OCI-LY1 (cell line): ENCODE measurements at regions not wholly inside any gene's neighbourhood (a gene's known extent, or its start where the extent isn't known, plus 50 kb on each side); places are given as distances from the start of the nearest gene placed in this dataset.

Experiments
- H2AFZ ChIP-seq: fragments of 200-600 bp; sonication (generic), shearing (Covaris generic); 2 replicates; pipeline ENCODE4 v1.6.0; 2014; ENCODE audit warnings: antibody characterized with exemption, mild to moderate bottlenecking, low read length
- H3F3A ChIP-seq: fragments of 200-600 bp; sonication (generic), shearing (Covaris generic); 2 replicates; pipeline ENCODE4 v1.6.0; 2014; ENCODE audit warnings: mild to moderate bottlenecking, antibody characterized with exemption, low read length, moderate library complexity; ENCODE audit not compliant: insufficient read depth
- H3K27ac ChIP-seq: fragments of 200-600 bp; sonication (generic); 2 replicates; pipeline ENCODE4 v1.5.1; 2014; ENCODE audit warnings: low read length, mixed run types, mild to moderate bottlenecking, low read depth; ENCODE audit not compliant: poor library complexity, severe bottlenecking
- H3K27me3 ChIP-seq: fragments of 200-600 bp; sonication (generic); 2 replicates; pipeline ENCODE4 v1.6.0; 2014; ENCODE audit warnings: antibody characterized with exemption, mild to moderate bottlenecking, low read length, moderate library complexity; ENCODE audit not compliant: insufficient read depth
- H3K36me3 ChIP-seq: fragments of 200-600 bp; sonication (generic); 2 replicates; pipeline ENCODE4 v1.6.1; 2014; ENCODE audit warnings: mild to moderate bottlenecking, antibody characterized with exemption, low read length, moderate library complexity, mixed read lengths; ENCODE audit not compliant: insufficient read depth
- H3K4me1 ChIP-seq: fragments of 200-600 bp; sonication (generic); 2 replicates; pipeline ENCODE4 v1.5.1; 2014; ENCODE audit warnings: mild to moderate bottlenecking, low read length, moderate library complexity; ENCODE audit not compliant: insufficient read depth, severe bottlenecking
- H3K4me2 ChIP-seq: fragments of 200-600 bp; sonication (generic), shearing (Covaris generic); 2 replicates; pipeline ENCODE4 v1.6.1; 2014; ENCODE audit warnings: low read length
- H3K4me3 ChIP-seq: fragments of 200-600 bp; sonication (generic); 2 replicates; pipeline ENCODE4 v1.5.1; 2014; ENCODE audit warnings: low read length, low read depth, mild to moderate bottlenecking, mixed read lengths; ENCODE audit not compliant: poor library complexity, severe bottlenecking
- H3K79me2 ChIP-seq: fragments of 200-600 bp; shearing (Covaris generic); 2 replicates; pipeline ENCODE4 v1.6.1; 2016; ENCODE audit warnings: mixed run types, low read length, mixed read lengths; ENCODE audit not compliant: insufficient read depth
- H3K9ac ChIP-seq: fragments of 200-600 bp; sonication (generic), shearing (Covaris generic); 2 replicates; pipeline ENCODE4 v1.6.1; 2014; ENCODE audit warnings: mild to moderate bottlenecking, low read length, mixed read lengths
- H3K9me2 ChIP-seq: fragments of 200-600 bp; sonication (generic), shearing (Covaris generic); 2 replicates; pipeline ENCODE4 v1.6.1; 2014; ENCODE audit warnings: low read depth, mild to moderate bottlenecking, low read length, mixed read lengths
- H3K9me3 ChIP-seq: fragments of 200-600 bp; shearing (Covaris generic); 2 replicates; pipeline ENCODE4 v1.6.1; 2014; ENCODE audit warnings: low read length, mixed read lengths
- H4K20me1 ChIP-seq: fragments of 200-600 bp; sonication (generic), shearing (Covaris generic); 2 replicates; pipeline ENCODE4 v1.6.0; 2016; ENCODE audit warnings: mild to moderate bottlenecking, low read length; ENCODE audit not compliant: insufficient read depth
- CTCF ChIP-seq: fragments of 200-600 bp; sonication (generic), shearing (Covaris generic); IDR thresholded peaks from 2 replicates; pipeline ENCODE4 v1.5.1; 2017; ENCODE audit warnings: mild to moderate bottlenecking, antibody characterized with exemption, low read length, moderate library complexity, mixed read lengths
- EZH2 ChIP-seq: fragments of 200-600 bp; sonication (generic), shearing (Covaris generic); IDR thresholded peaks from 2 replicates; pipeline ENCODE4 v1.8.0; 2017; ENCODE audit warnings: borderline replicate concordance, mixed run types, mild to moderate bottlenecking, antibody characterized with exemption, low read length, moderate library complexity, mixed read lengths

DNA sequence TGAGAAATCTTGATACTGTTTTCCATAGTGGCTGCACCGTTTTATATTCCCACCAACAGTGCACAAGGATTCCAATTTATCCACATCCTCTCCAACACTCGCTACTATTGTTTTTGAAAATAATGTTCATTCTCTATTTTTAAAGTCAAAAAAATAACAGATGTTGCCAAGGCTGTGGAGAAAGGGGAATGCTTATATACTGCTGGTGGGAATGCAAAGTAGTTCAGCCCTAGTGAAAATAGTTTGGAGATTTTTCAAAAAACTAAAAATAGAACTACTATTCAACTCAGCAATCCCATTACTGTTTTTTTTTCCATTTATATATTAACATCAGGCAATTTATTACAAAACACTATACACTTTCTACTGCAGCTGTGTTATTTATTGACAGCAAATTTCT is 208.7 kb downstream of the CBLL2 start:
- Histone ChIP-seq H3K4me2 (no peak overlapping the region), H3K79me2 (no peaks in the 10 kb centered on the region), H3F3A (no peaks in the 10 kb centered on the region), H2AFZ (no peak overlapping the region), H3K27ac (no peak overlapping the region), H3K36me3 (no peaks in the 10 kb centered on the region), H3K9me3 (no peaks in the 10 kb centered on the region), H3K9ac (no peak overlapping the region), H4K20me1 (no peaks in the 10 kb centered on the region), H3K4me1 (no peaks in the 10 kb centered on the region), H3K27me3 (no peaks in the 10 kb centered on the region), H3K4me3 (no peak overlapping the region), H3K9me2 (no peaks in the 10 kb centered on the region)
- no peak for TF ChIP-seq EZH2
- no peak for TF ChIP-seq CTCF

GRCh38 chrX:22486296-22486695 is 213.6 kb downstream of the CBLL2 start:
- no peaks in the 10 kb centered on the region for H3K36me3 ChIP-seq
- no peaks in the 10 kb centered on the region for H3F3A ChIP-seq
- H3K4me3 ChIP-seq, result no peak overlapping the region
- H3K79me2 ChIP-seq, result no peaks in the 10 kb centered on the region
- no peak for TF ChIP-seq EZH2
- TF ChIP-seq CTCF, result no peak
- H4K20me1 ChIP-seq, result no peaks in the 10 kb centered on the region
- H2AFZ ChIP-seq, result no peak overlapping the region
- H3K9ac ChIP-seq, result no peak overlapping the region
- no peaks in the 10 kb centered on the region for H3K9me3 ChIP-seq
- no peak overlapping the region for H3K4me2 ChIP-seq
- H3K9me2 ChIP-seq, result no peaks in the 10 kb centered on the region
- H3K27me3 ChIP-seq, result no peaks in the 10 kb centered on the region
- no peak overlapping the region for H3K27ac ChIP-seq
- no peaks in the 10 kb centered on the region for H3K4me1 ChIP-seq

DNA sequence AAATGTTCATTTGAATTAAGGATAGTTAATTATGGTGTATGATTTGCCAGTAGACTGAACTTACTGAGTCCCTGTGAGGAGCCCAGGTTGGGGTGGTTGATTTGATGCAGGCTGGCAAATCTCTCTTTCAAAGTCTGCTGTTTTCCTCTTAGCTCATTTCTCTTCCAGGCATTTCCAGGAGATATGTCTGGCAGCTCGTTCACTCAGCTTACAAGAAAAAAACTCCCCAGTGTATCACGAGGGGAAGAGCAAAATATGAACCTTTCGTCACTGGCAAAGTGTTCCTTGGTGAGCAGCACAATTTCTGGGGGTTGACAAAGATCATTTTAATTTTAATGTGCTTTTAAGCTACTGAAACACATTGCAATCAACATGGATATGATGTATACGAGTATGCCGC is 244.2 kb downstream of the CBLL2 start:
- Histone ChIP-seq H2AFZ (no peak overlapping the region), H3K79me2 (no peaks in the 10 kb centered on the region)
- TF ChIP-seq CTCF (no peak), EZH2 (no peak)

More for the DNA sequence above, 244.2 kb downstream of the CBLL2 start:
- Histone ChIP-seq H4K20me1 (no peaks in the 10 kb centered on the region), H3K9me3 (no peaks in the 10 kb centered on the region), H3K27me3 (no peaks in the 10 kb centered on the region), H3K4me2 (no peak overlapping the region), H3K4me1 (no peaks in the 10 kb centered on the region), H3K27ac (no peak overlapping the region), H3K4me3 (no peak overlapping the region), H3K9me2 (no peaks in the 10 kb centered on the region), H3K9ac (no peak overlapping the region), H3K36me3 (no peaks in the 10 kb centered on the region), H3F3A (no peaks in the 10 kb centered on the region)
